ENCODE measurements at regions not wholly inside any gene's neighbourhood (a gene's known extent, or its start where the extent isn't known, plus 50 kb on each side); places are given as distances from the start of the nearest gene placed in this dataset.

GRCh38 chr12:22994316-22994675 is 369.3 kb downstream of the ETNK1 start:
- Histone ChIP-seq H3K27ac (no peak overlapping the region), H3K4me1 (no peaks in the 10 kb centered on the region), H3K36me3 (no peaks in the 10 kb centered on the region), H3K9me3 (peaks cover 9 to 12% of the 10 kb centered on the region in 2 donors), H3K4me3 (no peak overlapping the region), H3K27me3 (no peaks in the 10 kb centered on the region)
- no peak for TF ChIP-seq POLR2A (IDR thresholded peaks at IDR 0.05)
- no peak for TF ChIP-seq POLR2AphosphoS5 (IDR thresholded peaks at IDR 0.05)
- no peak for TF ChIP-seq CTCF (IDR thresholded peaks at IDR 0.05)
- intact Hi-C loops (cut with DNase I; ENCODE audit: low total_unique reads) = no loop called here
- DNase-seq (ENCODE audit: low spot score in 2 of 2) = no peak

GRCh38 chr12:23001487-23001886 is 376.5 kb downstream of the ETNK1 start:
- TF ChIP-seq CTCF (IDR thresholded peaks at IDR 0.05) (no peak), POLR2A (IDR thresholded peaks at IDR 0.05) (no peak), POLR2AphosphoS5 (IDR thresholded peaks at IDR 0.05) (no peak)
- intact Hi-C loops (cut with DNase I; ENCODE audit: low total_unique reads) = no loop called here
- Histone ChIP-seq H3K36me3 (no peaks in the 10 kb centered on the region), H3K4me3 (no peak overlapping the region), H3K9me3 (peaks cover 9 to 12% of the 10 kb centered on the region in 2 donors), H3K4me1 (no peaks in the 10 kb centered on the region), H3K27me3 (no peaks in the 10 kb centered on the region), H3K27ac (no peak overlapping the region)
- no peak for DNase-seq (ENCODE audit: low spot score in 2 of 2)

- peaks cover 9 to 12% of the 10 kb centered on the region in 2 donors for H3K9me3 ChIP-seq
- no peaks in the 10 kb centered on the region for H3K27me3 ChIP-seq
- no peaks in the 10 kb centered on the region for H3K36me3 ChIP-seq
Observed at GRCh38 chr12:23002381-23002780, 377.4 kb downstream of the ETNK1 start.

DNA sequence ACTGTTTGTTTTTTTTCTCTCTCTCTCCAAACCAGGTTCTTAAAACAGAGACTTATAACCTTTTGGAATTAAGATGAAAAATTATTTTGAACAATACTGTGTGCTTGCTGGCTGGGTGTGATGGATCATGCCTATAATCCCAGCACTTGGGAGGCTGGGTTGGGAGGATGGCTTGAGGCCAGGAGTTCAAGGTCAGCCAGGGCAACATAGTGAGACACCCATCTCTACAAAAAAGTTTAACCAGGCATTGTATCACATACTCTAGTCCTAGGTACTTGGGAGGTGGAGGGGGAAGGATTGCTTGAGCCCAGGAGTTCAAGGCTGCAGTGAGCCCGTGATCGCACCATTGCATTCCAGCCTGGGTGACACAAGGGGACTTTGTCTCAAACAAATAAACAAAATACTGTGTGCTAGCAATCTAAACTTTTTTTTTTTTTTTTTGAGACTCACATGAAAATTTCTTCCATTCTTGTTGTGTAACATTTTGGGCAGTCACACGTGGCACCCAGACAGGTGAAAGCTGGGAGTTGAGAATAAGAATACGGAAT is 379.6 kb downstream of the ETNK1 start:
- no peaks in the 10 kb centered on the region for H3K9me3 ChIP-seq
- no peaks in the 10 kb centered on the region for H3K27me3 ChIP-seq
- no peak for DNase-seq (ENCODE audit: low spot score in 2 of 2)
- H3K4me1 ChIP-seq = no peaks in the 10 kb centered on the region
- H3K27ac ChIP-seq = no peak overlapping the region
- no peaks in the 10 kb centered on the region for H3K36me3 ChIP-seq
- TF ChIP-seq POLR2AphosphoS5 (IDR thresholded peaks at IDR 0.05) = no peak
- TF ChIP-seq CTCF (IDR thresholded peaks at IDR 0.05) = no peak
- no peak for TF ChIP-seq POLR2A (IDR thresholded peaks at IDR 0.05)
- H3K4me3 ChIP-seq = no peak overlapping the region
- intact Hi-C loops (cut with DNase I; ENCODE audit: low total_unique reads) = no loop called here

More at GRCh38 chr12:23002381-23002780, 377.4 kb downstream of the ETNK1 start:
- H3K27ac ChIP-seq = no peak overlapping the region
- no peaks in the 10 kb centered on the region for H3K4me1 ChIP-seq
- intact Hi-C loops (cut with DNase I; ENCODE audit: low total_unique reads) = no loop called here
- TF ChIP-seq POLR2AphosphoS5 (IDR thresholded peaks at IDR 0.05) (no peak), POLR2A (IDR thresholded peaks at IDR 0.05) (no peak), CTCF (IDR thresholded peaks at IDR 0.05) (no peak)
- DNase-seq (ENCODE audit: low spot score in 2 of 2) = no peak
- no peak overlapping the region for H3K4me3 ChIP-seq

DNA sequence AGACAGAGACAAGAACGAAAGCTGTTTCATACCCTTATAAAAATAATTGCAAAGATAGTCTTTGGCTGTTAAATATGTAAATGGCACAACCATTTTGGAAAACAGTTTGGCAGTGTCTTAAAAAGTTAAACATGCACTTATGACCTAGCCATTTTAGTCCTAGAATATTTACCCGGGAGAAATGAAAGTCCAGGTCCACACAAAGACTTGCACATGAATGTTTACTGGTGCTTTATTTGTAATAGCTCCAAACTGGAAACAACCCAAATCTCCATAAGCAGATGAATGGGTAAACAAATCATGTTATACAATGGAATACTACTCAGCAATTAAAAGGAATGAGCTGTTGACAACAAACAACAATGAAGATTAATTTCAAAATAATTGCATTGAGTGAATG is 380.4 kb downstream of the ETNK1 start:
- TF ChIP-seq CTCF (IDR thresholded peaks at IDR 0.05) (no peak), POLR2AphosphoS5 (IDR thresholded peaks at IDR 0.05) (no peak), POLR2A (IDR thresholded peaks at IDR 0.05) (no peak)
- intact Hi-C loops (cut with DNase I; ENCODE audit: low total_unique reads) = no loop called here
- Histone ChIP-seq H3K9me3 (no peaks in the 10 kb centered on the region), H3K4me1 (no peaks in the 10 kb centered on the region), H3K36me3 (no peaks in the 10 kb centered on the region), H3K4me3 (no peak overlapping the region), H3K27ac (no peak overlapping the region), H3K27me3 (no peaks in the 10 kb centered on the region)
- DNase-seq (ENCODE audit: low spot score in 2 of 2) = no peak

Data from breast epithelium (tissue), 4 donors.